OCI-LY3 (cell line): ENCODE measurements at regions not wholly inside any gene's neighbourhood (a gene's known extent, or its start where the extent isn't known, plus 50 kb on each side); places are given as distances from the start of the nearest gene placed in this dataset.

ENCODE experiments used
- CTCF ChIP-seq: fragments of 200-600, 300-600 bp; sonication (generic); IDR thresholded peaks from 2 replicates; pipeline ENCODE4 v1.5.1; 2014; ENCODE audit warnings: antibody characterized with exemption, low read length, low read depth
- EZH2phosphoT487 ChIP-seq: fragments of 200-600 bp; shearing (Covaris generic); IDR thresholded peaks from 2 replicates; pipeline ENCODE4 v1.6.1; 2018; ENCODE audit warnings: antibody characterized with exemption, mixed run types, low read depth

GRCh38 chr5:89133129-89133528 is 250.1 kb upstream of the MEF2C start:
- TF ChIP-seq CTCF (no peak), EZH2phosphoT487 (no peak)
